B cell (primary cell): ENCODE measurements at regions not wholly inside any gene's neighbourhood (a gene's known extent, or its start where the extent isn't known, plus 50 kb on each side); places are given as distances from the start of the nearest gene placed in this dataset.

Source experiments
- EZH2 ChIP-seq: IDR thresholded peaks from 2 replicates; pipeline ENCODE4 v1.6.1; 2012; ENCODE audit warnings: borderline replicate concordance, low read depth, mild to moderate bottlenecking, moderate library complexity, low read length; ENCODE audit not compliant: insufficient read depth, poor library complexity, severe bottlenecking
- TF ChIP-seq, protein P1 (sequence below): fragments of 200-600 bp; IDR thresholded peaks from one replicate; pipeline ENCODE4 v1.8.0; 2022; ENCODE audit warnings: antibody characterized with exemption, mild to moderate bottlenecking

DNA sequence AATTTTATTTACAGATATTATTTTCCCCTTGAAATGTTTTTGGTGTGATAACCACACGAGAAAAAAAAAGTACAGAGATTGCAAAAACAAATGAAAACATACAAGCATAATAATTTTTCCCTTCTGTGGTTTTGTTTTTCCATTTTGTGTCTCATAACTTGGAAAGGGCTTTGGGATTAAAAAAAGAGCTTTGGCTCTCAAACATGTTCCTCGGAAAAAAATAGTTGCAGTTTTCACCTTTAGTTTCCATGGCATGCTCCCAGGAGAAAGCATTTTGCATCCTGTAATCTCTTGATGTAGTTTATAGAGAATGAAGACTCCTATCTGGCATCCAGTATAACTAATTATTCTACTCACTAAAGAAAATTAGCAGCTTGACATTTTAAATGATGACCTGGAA, 362.1 kb upstream of the PDGFD start:
- TF ChIP-seq, protein P1, sequence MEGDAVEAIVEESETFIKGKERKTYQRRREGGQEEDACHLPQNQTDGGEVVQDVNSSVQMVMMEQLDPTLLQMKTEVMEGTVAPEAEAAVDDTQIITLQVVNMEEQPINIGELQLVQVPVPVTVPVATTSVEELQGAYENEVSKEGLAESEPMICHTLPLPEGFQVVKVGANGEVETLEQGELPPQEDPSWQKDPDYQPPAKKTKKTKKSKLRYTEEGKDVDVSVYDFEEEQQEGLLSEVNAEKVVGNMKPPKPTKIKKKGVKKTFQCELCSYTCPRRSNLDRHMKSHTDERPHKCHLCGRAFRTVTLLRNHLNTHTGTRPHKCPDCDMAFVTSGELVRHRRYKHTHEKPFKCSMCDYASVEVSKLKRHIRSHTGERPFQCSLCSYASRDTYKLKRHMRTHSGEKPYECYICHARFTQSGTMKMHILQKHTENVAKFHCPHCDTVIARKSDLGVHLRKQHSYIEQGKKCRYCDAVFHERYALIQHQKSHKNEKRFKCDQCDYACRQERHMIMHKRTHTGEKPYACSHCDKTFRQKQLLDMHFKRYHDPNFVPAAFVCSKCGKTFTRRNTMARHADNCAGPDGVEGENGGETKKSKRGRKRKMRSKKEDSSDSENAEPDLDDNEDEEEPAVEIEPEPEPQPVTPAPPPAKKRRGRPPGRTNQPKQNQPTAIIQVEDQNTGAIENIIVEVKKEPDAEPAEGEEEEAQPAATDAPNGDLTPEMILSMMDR: no peak
- no peak for TF ChIP-seq EZH2
